ENCODE measurements at regions not wholly inside any gene's neighbourhood (a gene's known extent, or its start where the extent isn't known, plus 50 kb on each side); places are given as distances from the start of the nearest gene placed in this dataset.

GRCh38 chr9:106051545-106051944 lies 357.2 kb downstream of the TMEM38B start:
- 67 to 81% (median 76%) methylated on average over 3 of the region's 3 CpGs for WGBS, 3 donors
- intact Hi-C loops (cut with DNase I): no loop called here
- peaks cover 11% of the 10 kb centered on the region for H3K9me3 ChIP-seq
- ATAC-seq (no peak), DNase-seq (no peak)
- no peak overlapping the region for H3K27ac ChIP-seq
- no peak for TF ChIP-seq CTCF (IDR thresholded peaks at IDR 0.05)
- no peaks in the 10 kb centered on the region for H3K4me1 ChIP-seq
- no peaks in the 10 kb centered on the region for H3K36me3 ChIP-seq (ENCODE audit: insufficient read depth in 1 of 2, low read depth in 1 of 2)
- no peak overlapping the region for H3K4me3 ChIP-seq
- H3K27me3 ChIP-seq (ENCODE audit: insufficient read depth in 3 of 3, low read length in 2 of 3): no peaks in the 10 kb centered on the region

GRCh38 chr9:106052166-106052565 lies 357.8 kb downstream of the TMEM38B start:
- ATAC-seq (no peak), DNase-seq (no peak)
- peaks cover 5% of the 10 kb centered on the region for H3K9me3 ChIP-seq
- H3K27ac ChIP-seq: no peak overlapping the region
- intact Hi-C loops (cut with DNase I): no loop called here
- H3K36me3 ChIP-seq (ENCODE audit: insufficient read depth in 1 of 2, low read depth in 1 of 2): no peaks in the 10 kb centered on the region
- no peak overlapping the region for H3K4me3 ChIP-seq
- H3K4me1 ChIP-seq: no peaks in the 10 kb centered on the region
- H3K27me3 ChIP-seq (ENCODE audit: insufficient read depth in 3 of 3, low read length in 2 of 3): no peaks in the 10 kb centered on the region
- no peak for TF ChIP-seq CTCF (IDR thresholded peaks at IDR 0.05)
- WGBS, 3 donors: 76 to 91% (median 78%) methylated on average over 2 of the region's 2 CpGs

- intact Hi-C loops (cut with DNase I): no loop called here
- ATAC-seq: no peak
- no peaks in the 10 kb centered on the region for H3K36me3 ChIP-seq (ENCODE audit: insufficient read depth in 1 of 2, low read depth in 1 of 2)
- no peak for TF ChIP-seq CTCF (IDR thresholded peaks at IDR 0.05)
- H3K4me3 ChIP-seq: no peak overlapping the region
- H3K27me3 ChIP-seq (ENCODE audit: insufficient read depth in 3 of 3, low read length in 2 of 3): no peaks in the 10 kb centered on the region
- no peaks in the 10 kb centered on the region for H3K4me1 ChIP-seq
- no peaks in the 10 kb centered on the region for H3K9me3 ChIP-seq
- no peak for DNase-seq
- 62 to 78% (median 73%) methylated on average over 2 of the region's 2 CpGs for WGBS, 3 donors
- no peak overlapping the region for H3K27ac ChIP-seq
These were observed 358.4 kb downstream of the TMEM38B start for GRCh38 chr9:106052735-106053134.

GRCh38 chr9:106056328-106056727 lies 362.0 kb downstream of the TMEM38B start:
- ATAC-seq: no peak
- no peak for TF ChIP-seq CTCF (IDR thresholded peaks at IDR 0.05)
- no peaks in the 10 kb centered on the region for H3K27me3 ChIP-seq (ENCODE audit: insufficient read depth in 3 of 3, low read length in 2 of 3)

GRCh38 chr9:106058460-106058859 lies 364.1 kb downstream of the TMEM38B start:
- H3K27ac ChIP-seq: no peak overlapping the region
- H3K9me3 ChIP-seq: no peaks in the 10 kb centered on the region
- H3K4me1 ChIP-seq: no peaks in the 10 kb centered on the region
- 91 to 94% (median 92%) methylated on average over 8 of the region's 8 CpGs for WGBS, 3 donors
- ATAC-seq: no peak
- no peaks in the 10 kb centered on the region for H3K36me3 ChIP-seq (ENCODE audit: insufficient read depth in 1 of 2, low read depth in 1 of 2)
- H3K4me3 ChIP-seq: no peak overlapping the region
- no peak for DNase-seq
- TF ChIP-seq CTCF (IDR thresholded peaks at IDR 0.05): no peak
- intact Hi-C loops (cut with DNase I): no loop called here
- no peaks in the 10 kb centered on the region for H3K27me3 ChIP-seq (ENCODE audit: insufficient read depth in 3 of 3, low read length in 2 of 3)

More at GRCh38 chr9:106056328-106056727, 362.0 kb downstream of the TMEM38B start:
- Histone ChIP-seq H3K9me3 (no peaks in the 10 kb centered on the region), H3K36me3 (ENCODE audit: insufficient read depth in 1 of 2, low read depth in 1 of 2) (no peaks in the 10 kb centered on the region), H3K4me1 (no peaks in the 10 kb centered on the region), H3K4me3 (no peak overlapping the region), H3K27ac (no peak overlapping the region)
- DNase-seq: no peak
- intact Hi-C loops (cut with DNase I): no loop called here

Data from psoas muscle (tissue), 7 donors.